ENCODE measurements at regions not wholly inside any gene's neighbourhood (a gene's known extent, or its start where the extent isn't known, plus 50 kb on each side); places are given as distances from the start of the nearest gene placed in this dataset.

- H3K4me3 Mint-ChIP-seq (ENCODE audit: low read depth): no peak overlapping the region
- no peaks in the 10 kb centered on the region for H3K4me1 Mint-ChIP-seq (ENCODE audit: low read depth)
- DNase-seq (ENCODE audit: low spot score, unreplicated experiment): no peak
- no peak for TF ChIP-seq CTCF (IDR thresholded peaks at IDR 0.05; ENCODE audit: unreplicated experiment)
- H3K27ac Mint-ChIP-seq: no peak overlapping the region
- H3K9me3 Mint-ChIP-seq (ENCODE audit: low read depth): no peaks in the 10 kb centered on the region
- H3K36me3 Mint-ChIP-seq (ENCODE audit: insufficient read depth): no peaks in the 10 kb centered on the region
- no peaks in the 10 kb centered on the region for H3K27me3 Mint-ChIP-seq
Observed at GRCh38 chr13:78971355-78972025, 312.5 kb upstream of the OBI1 start.

- DNase-seq (ENCODE audit: low spot score, unreplicated experiment): no peak
- no peak overlapping the region for H3K4me3 Mint-ChIP-seq (ENCODE audit: low read depth)
- no peaks in the 10 kb centered on the region for H3K36me3 Mint-ChIP-seq (ENCODE audit: insufficient read depth)
- H3K27me3 Mint-ChIP-seq: no peaks in the 10 kb centered on the region
- no peaks in the 10 kb centered on the region for H3K4me1 Mint-ChIP-seq (ENCODE audit: low read depth)
- no peaks in the 10 kb centered on the region for H3K9me3 Mint-ChIP-seq (ENCODE audit: low read depth)
- TF ChIP-seq CTCF (IDR thresholded peaks at IDR 0.05; ENCODE audit: unreplicated experiment): no peak
- no peak overlapping the region for H3K27ac Mint-ChIP-seq
Observed at GRCh38 chr13:78960881-78961280, 301.9 kb upstream of the OBI1 start.

GRCh38 chr13:78958006-78958405 lies 299.1 kb upstream of the OBI1 start:
- Mint-ChIP-seq H3K36me3 (ENCODE audit: insufficient read depth) (no peaks in the 10 kb centered on the region), H3K27ac (no peak overlapping the region), H3K4me3 (ENCODE audit: low read depth) (no peak overlapping the region), H3K4me1 (ENCODE audit: low read depth) (no peaks in the 10 kb centered on the region), H3K27me3 (no peaks in the 10 kb centered on the region), H3K9me3 (ENCODE audit: low read depth) (no peaks in the 10 kb centered on the region)
- no peak for DNase-seq (ENCODE audit: low spot score, unreplicated experiment)
- no peak for TF ChIP-seq CTCF (IDR thresholded peaks at IDR 0.05; ENCODE audit: unreplicated experiment)

- Mint-ChIP-seq H3K4me3 (ENCODE audit: low read depth) (no peak overlapping the region), H3K27me3 (no peaks in the 10 kb centered on the region), H3K27ac (no peak overlapping the region), H3K36me3 (ENCODE audit: insufficient read depth) (no peaks in the 10 kb centered on the region), H3K9me3 (ENCODE audit: low read depth) (no peaks in the 10 kb centered on the region), H3K4me1 (ENCODE audit: low read depth) (peaks cover 2% of the 10 kb centered on the region)
- no peak for TF ChIP-seq CTCF (IDR thresholded peaks at IDR 0.05; ENCODE audit: unreplicated experiment)
- DNase-seq (ENCODE audit: low spot score, unreplicated experiment): no peak
Observed at GRCh38 chr13:78940455-78941130, 281.6 kb upstream of the OBI1 start.

GRCh38 chr13:78934336-78934735 lies 275.4 kb upstream of the OBI1 start:
- no peak for DNase-seq (ENCODE audit: low spot score, unreplicated experiment)
- no peak for TF ChIP-seq CTCF (IDR thresholded peaks at IDR 0.05; ENCODE audit: unreplicated experiment)
- Mint-ChIP-seq H3K27ac (no peak overlapping the region), H3K27me3 (no peaks in the 10 kb centered on the region), H3K4me1 (ENCODE audit: low read depth) (no peaks in the 10 kb centered on the region), H3K9me3 (ENCODE audit: low read depth) (no peaks in the 10 kb centered on the region), H3K4me3 (ENCODE audit: low read depth) (no peak overlapping the region), H3K36me3 (ENCODE audit: insufficient read depth) (no peaks in the 10 kb centered on the region)

All from progenitor cell of endocrine pancreas (in vitro differentiated cells).